BJ (cell line): ENCODE measurements at regions not wholly inside any gene's neighbourhood (a gene's known extent, or its start where the extent isn't known, plus 50 kb on each side); places are given as distances from the start of the nearest gene placed in this dataset.

Source experiments
- CTCF ChIA-PET: fragments of 350-600 bp; formaldehyde crosslinking; extraction: SDS; loops from one replicate; lab custom pipeline; 2021; ENCODE audit warnings: antibody characterized with exemption, inconsistent platforms; lab: Yijun Ruan, JAX
- POLR2A ChIA-PET: fragments of 300-600 bp; sonication (Branson Sonifier 250); formaldehyde crosslinking; extraction: SDS; loops from one replicate; lab custom pipeline; 2021; ENCODE audit warnings: antibody characterized with exemption; lab: Charles Lee
- DNase-seq: peaks from one replicate; pipeline ENCODE4 v3.0.0-alpha.2; 2011; ENCODE audit warnings: low read depth
- H3K27me3 ChIP-seq: 2 replicates; pipeline ENCODE4 v1.6.0; 2011; ENCODE audit warnings: low read length; ENCODE audit not compliant: control insufficient read depth, insufficient read depth
- H3K36me3 ChIP-seq: 2 replicates; pipeline ENCODE4 v1.5.1; 2011; ENCODE audit warnings: low read length; ENCODE audit not compliant: control insufficient read depth, insufficient read depth
- H3K4me3 ChIP-seq: 2 replicates; pipeline ENCODE4 v1.5.1; 2011; ENCODE audit warnings: low read depth, mild to moderate bottlenecking, control low read depth, low read length
- TF ChIP-seq, protein P1 (sequence below): IDR thresholded peaks from 2 replicates; pipeline ENCODE4 v1.5.1; 2011; ENCODE audit warnings: low read depth, mild to moderate bottlenecking, control low read depth, inconsistent platforms, low read length, moderate library complexity; ENCODE audit not compliant: insufficient read depth

GRCh38 chr4:174131901-174132300, 151.6 kb downstream of the FBXO8 start:
- TF ChIP-seq, protein P1, sequence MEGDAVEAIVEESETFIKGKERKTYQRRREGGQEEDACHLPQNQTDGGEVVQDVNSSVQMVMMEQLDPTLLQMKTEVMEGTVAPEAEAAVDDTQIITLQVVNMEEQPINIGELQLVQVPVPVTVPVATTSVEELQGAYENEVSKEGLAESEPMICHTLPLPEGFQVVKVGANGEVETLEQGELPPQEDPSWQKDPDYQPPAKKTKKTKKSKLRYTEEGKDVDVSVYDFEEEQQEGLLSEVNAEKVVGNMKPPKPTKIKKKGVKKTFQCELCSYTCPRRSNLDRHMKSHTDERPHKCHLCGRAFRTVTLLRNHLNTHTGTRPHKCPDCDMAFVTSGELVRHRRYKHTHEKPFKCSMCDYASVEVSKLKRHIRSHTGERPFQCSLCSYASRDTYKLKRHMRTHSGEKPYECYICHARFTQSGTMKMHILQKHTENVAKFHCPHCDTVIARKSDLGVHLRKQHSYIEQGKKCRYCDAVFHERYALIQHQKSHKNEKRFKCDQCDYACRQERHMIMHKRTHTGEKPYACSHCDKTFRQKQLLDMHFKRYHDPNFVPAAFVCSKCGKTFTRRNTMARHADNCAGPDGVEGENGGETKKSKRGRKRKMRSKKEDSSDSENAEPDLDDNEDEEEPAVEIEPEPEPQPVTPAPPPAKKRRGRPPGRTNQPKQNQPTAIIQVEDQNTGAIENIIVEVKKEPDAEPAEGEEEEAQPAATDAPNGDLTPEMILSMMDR, result no peak
- ChIA-PET POLR2A (no interaction called here), CTCF (interaction anchor here (1.0 kb wide), 1 partner anchor 10 kb away, joined by 3 read pairs; no protein-coding TSS in a partner anchor)
- no peak for DNase-seq
- Histone ChIP-seq H3K27me3 (no peaks in the 10 kb centered on the region), H3K36me3 (no peaks in the 10 kb centered on the region), H3K4me3 (no peak overlapping the region)

GRCh38 chr4:174122705-174123104, 160.8 kb downstream of the FBXO8 start:
- CTCF ChIA-PET, result interaction anchor here (1.0 to 1.2 kb wide), 2 partner anchors 11 to 616 kb away, joined by 3 to 4 read pairs; no protein-coding TSS in a partner anchor
- Histone ChIP-seq H3K36me3 (no peaks in the 10 kb centered on the region), H3K4me3 (no peak overlapping the region), H3K27me3 (peaks cover 1% of the 10 kb centered on the region; the same call in 1 of the 2 replicates)
- DNase-seq, result no peak
- TF ChIP-seq, protein P1, result no peak
- POLR2A ChIA-PET, result no interaction called here

GRCh38 chr4:174120446-174121295, 162.8 kb downstream of the FBXO8 start:
- Histone ChIP-seq H3K27me3 (peaks cover 1% of the 10 kb centered on the region; the same call in 1 of the 2 replicates), H3K4me3 (peak overlapping the region; percentile 53), H3K36me3 (no peaks in the 10 kb centered on the region)
- TF ChIP-seq, protein P1, result peak; percentile 56
- ChIA-PET CTCF (interaction anchor here (0.7 to 1.8 kb wide), 6 partner anchors 8 to 615 kb away, joined by 3 to 13 read pairs (median 4); no protein-coding TSS in a partner anchor), POLR2A (no interaction called here)
- DNase-seq, result peak; percentile 20

GRCh38 chr4:174119830-174120229, 163.6 kb downstream of the FBXO8 start:
- TF ChIP-seq, protein P1, result no peak
- no peak for DNase-seq
- CTCF ChIA-PET, result interaction anchor here (0.6 to 1.8 kb wide), 5 partner anchors 8 to 614 kb away, joined by 3 to 13 read pairs (median 3); no protein-coding TSS in a partner anchor
- H3K27me3 ChIP-seq, result peaks cover 1% of the 10 kb centered on the region; the same call in 1 of the 2 replicates
- H3K4me3 ChIP-seq, result no peak overlapping the region; the same call in 1 of the 2 replicates
- no peaks in the 10 kb centered on the region for H3K36me3 ChIP-seq
- POLR2A ChIA-PET, result no interaction called here

GRCh38 chr4:174119051-174119450, 164.4 kb downstream of the FBXO8 start:
- H3K36me3 ChIP-seq, result no peaks in the 10 kb centered on the region
- peak; percentile 26 for DNase-seq
- H3K4me3 ChIP-seq, result no peak overlapping the region
- TF ChIP-seq, protein P1, result no peak
- CTCF ChIA-PET, result no interaction called here
- POLR2A ChIA-PET, result no interaction called here
- H3K27me3 ChIP-seq, result peaks cover 1% of the 10 kb centered on the region; the same call in 1 of the 2 replicates
